Spleen (tissue), 7 donors: ENCODE measurements at regions not wholly inside any gene's neighbourhood (a gene's known extent, or its start where the extent isn't known, plus 50 kb on each side); places are given as distances from the start of the nearest gene placed in this dataset.

Experiments
- POLR2A ChIP-seq, 3 donors: fragments of 450-650 bp; IDR thresholded peaks; one replicate each; pipeline ENCODE4 v1.5.1; 2017; ENCODE audit warnings: antibody characterized with exemption in 3 of 3, mild to moderate bottlenecking in 1 of 3
- TF ChIP-seq, protein P1 (sequence below), 11 experiments: fragments of 200-600 bp in 7 of 11; fragments of 450-650 bp in 4 of 11; sonication (generic) in 4 of 11; IDR thresholded peaks in 8 of 11; conservative IDR thresholded peaks in 3 of 11; 1 replicate in 7 of 11; 2 replicates in 4 of 11; pipeline versions ENCODE4 v1.4.0 to v1.8.0; 2016 to 2021; ENCODE audit warnings: antibody characterized with exemption in 11 of 11, inconsistent platforms in 4 of 11, mild to moderate bottlenecking in 1 of 11
- donor health status: DM: no; HTN: no; CAD: no; lungs with moderate emphysema.
- donor health status: DM: no; HTN: no; CAD: no.
- donor health status: DM: no; HTN: no; CAD: no.

DNA sequence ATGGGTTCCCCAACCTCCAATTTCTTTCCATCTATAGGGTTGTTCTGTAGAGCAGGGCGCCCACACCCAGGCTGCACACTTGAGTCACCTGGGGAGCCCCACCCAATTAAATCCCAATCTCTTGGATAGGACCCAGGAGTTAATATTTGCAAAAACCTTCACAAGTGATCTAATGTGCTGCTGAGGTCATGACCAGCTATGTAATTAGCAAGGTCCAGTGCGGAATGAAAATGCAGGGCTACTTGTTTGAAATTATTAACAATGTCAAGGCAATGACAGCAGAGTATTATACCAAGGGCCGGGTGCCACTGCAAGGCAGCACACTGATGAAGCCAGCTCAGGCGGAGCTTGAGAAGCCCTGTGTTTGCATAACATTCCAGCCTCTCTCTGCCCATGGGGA, 302.7 kb downstream of the MAF start:
- TF ChIP-seq, protein P1, sequence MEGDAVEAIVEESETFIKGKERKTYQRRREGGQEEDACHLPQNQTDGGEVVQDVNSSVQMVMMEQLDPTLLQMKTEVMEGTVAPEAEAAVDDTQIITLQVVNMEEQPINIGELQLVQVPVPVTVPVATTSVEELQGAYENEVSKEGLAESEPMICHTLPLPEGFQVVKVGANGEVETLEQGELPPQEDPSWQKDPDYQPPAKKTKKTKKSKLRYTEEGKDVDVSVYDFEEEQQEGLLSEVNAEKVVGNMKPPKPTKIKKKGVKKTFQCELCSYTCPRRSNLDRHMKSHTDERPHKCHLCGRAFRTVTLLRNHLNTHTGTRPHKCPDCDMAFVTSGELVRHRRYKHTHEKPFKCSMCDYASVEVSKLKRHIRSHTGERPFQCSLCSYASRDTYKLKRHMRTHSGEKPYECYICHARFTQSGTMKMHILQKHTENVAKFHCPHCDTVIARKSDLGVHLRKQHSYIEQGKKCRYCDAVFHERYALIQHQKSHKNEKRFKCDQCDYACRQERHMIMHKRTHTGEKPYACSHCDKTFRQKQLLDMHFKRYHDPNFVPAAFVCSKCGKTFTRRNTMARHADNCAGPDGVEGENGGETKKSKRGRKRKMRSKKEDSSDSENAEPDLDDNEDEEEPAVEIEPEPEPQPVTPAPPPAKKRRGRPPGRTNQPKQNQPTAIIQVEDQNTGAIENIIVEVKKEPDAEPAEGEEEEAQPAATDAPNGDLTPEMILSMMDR (IDR thresholded peaks at IDR 0.05 in 8 of 11, conservative IDR thresholded peaks at IDR 0.05 in 3 of 11): no peak
- no peak for TF ChIP-seq POLR2A (IDR thresholded peaks at IDR 0.05)
